ENCODE measurements at regions not wholly inside any gene's neighbourhood (a gene's known extent, or its start where the extent isn't known, plus 50 kb on each side); places are given as distances from the start of the nearest gene placed in this dataset.

GRCh38 chr7:25615593-25615992 lies 387.3 kb upstream of the NPVF start:
- DNase-seq = no peak
- H3K36me3 ChIP-seq = no peaks in the 10 kb centered on the region
- TF ChIP-seq EP300 (IDR thresholded peaks at IDR 0.05) = no peak
- no peak for TF ChIP-seq POLR2A (IDR thresholded peaks at IDR 0.05)
- TF ChIP-seq, protein P1, sequence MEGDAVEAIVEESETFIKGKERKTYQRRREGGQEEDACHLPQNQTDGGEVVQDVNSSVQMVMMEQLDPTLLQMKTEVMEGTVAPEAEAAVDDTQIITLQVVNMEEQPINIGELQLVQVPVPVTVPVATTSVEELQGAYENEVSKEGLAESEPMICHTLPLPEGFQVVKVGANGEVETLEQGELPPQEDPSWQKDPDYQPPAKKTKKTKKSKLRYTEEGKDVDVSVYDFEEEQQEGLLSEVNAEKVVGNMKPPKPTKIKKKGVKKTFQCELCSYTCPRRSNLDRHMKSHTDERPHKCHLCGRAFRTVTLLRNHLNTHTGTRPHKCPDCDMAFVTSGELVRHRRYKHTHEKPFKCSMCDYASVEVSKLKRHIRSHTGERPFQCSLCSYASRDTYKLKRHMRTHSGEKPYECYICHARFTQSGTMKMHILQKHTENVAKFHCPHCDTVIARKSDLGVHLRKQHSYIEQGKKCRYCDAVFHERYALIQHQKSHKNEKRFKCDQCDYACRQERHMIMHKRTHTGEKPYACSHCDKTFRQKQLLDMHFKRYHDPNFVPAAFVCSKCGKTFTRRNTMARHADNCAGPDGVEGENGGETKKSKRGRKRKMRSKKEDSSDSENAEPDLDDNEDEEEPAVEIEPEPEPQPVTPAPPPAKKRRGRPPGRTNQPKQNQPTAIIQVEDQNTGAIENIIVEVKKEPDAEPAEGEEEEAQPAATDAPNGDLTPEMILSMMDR (IDR thresholded peaks at IDR 0.05) = no peak
- H3K9me3 ChIP-seq = no peaks in the 10 kb centered on the region
- intact Hi-C loops (cut with DNase I) = no loop called here
- no peak overlapping the region for H3K4me3 ChIP-seq
- no peak overlapping the region for H3K27ac ChIP-seq
- 85 to 89% (median 87%) methylated on average over 5 of the region's 5 CpGs for WGBS, 3 donors
- H3K27me3 ChIP-seq = no peaks in the 10 kb centered on the region
- H3K4me1 ChIP-seq (ENCODE audit: insufficient read depth) = peaks cover 8% of the 10 kb centered on the region

GRCh38 chr7:25617214-25617613 lies 388.9 kb upstream of the NPVF start:
- TF ChIP-seq, protein P1 (IDR thresholded peaks at IDR 0.05) = no peak
- no peak for TF ChIP-seq EP300 (IDR thresholded peaks at IDR 0.05)
- no peak for TF ChIP-seq POLR2A (IDR thresholded peaks at IDR 0.05)

DNA sequence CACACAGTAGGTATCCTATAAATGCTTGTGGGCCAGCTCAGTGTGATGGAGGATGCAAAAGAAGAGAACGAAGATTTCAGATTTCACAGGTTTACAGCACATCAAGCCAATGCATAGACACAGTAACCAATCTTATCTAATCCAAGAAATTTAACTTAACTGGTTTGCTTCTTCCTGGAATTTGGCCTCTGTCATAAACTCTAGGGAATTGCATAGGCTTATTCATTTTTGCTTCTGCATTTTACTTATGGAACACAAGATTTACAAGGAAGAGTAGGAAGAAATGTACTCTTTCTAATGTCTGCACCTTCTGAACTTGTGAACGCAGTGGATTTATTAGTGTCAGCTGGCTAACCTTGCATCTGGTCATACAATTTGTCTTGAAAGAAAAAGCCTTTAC lies 389.4 kb upstream of the NPVF start:
- H3K36me3 ChIP-seq = no peaks in the 10 kb centered on the region
- H3K27ac ChIP-seq = no peak overlapping the region
- no peaks in the 10 kb centered on the region for H3K27me3 ChIP-seq
- TF ChIP-seq EP300 (IDR thresholded peaks at IDR 0.05) (no peak), POLR2A (IDR thresholded peaks at IDR 0.05) (no peak)
- TF ChIP-seq, protein P1 (IDR thresholded peaks at IDR 0.05) = no peak
- no peaks in the 10 kb centered on the region for H3K9me3 ChIP-seq
- no peak for DNase-seq
- H3K4me1 ChIP-seq (ENCODE audit: insufficient read depth) = peaks cover 8% of the 10 kb centered on the region
- intact Hi-C loops (cut with DNase I) = no loop called here
- 96 to 98% (median 97%) methylated on average over 2 of the region's 2 CpGs for WGBS, 3 donors
- H3K4me3 ChIP-seq = no peak overlapping the region

More at GRCh38 chr7:25617214-25617613, 388.9 kb upstream of the NPVF start:
- H3K9me3 ChIP-seq = no peaks in the 10 kb centered on the region
- H3K4me3 ChIP-seq = no peak overlapping the region
- no peaks in the 10 kb centered on the region for H3K27me3 ChIP-seq
- peaks cover 8% of the 10 kb centered on the region for H3K4me1 ChIP-seq (ENCODE audit: insufficient read depth)
- 72 to 79% (median 78%) methylated on average over 4 of the region's 4 CpGs for WGBS, 3 donors
- intact Hi-C loops (cut with DNase I) = no loop called here
- no peaks in the 10 kb centered on the region for H3K36me3 ChIP-seq
- no peak for DNase-seq
- no peak overlapping the region for H3K27ac ChIP-seq

- Histone ChIP-seq H3K4me1 (ENCODE audit: insufficient read depth) (peaks cover 8% of the 10 kb centered on the region), H3K36me3 (no peaks in the 10 kb centered on the region), H3K27ac (no peak overlapping the region), H3K4me3 (no peak overlapping the region), H3K27me3 (no peaks in the 10 kb centered on the region), H3K9me3 (no peaks in the 10 kb centered on the region)
- DNase-seq = no peak
- 73 to 93% (median 89%) methylated on average over 2 of the region's 2 CpGs for WGBS, 3 donors
- intact Hi-C loops (cut with DNase I) = no loop called here
- TF ChIP-seq POLR2A (IDR thresholded peaks at IDR 0.05) = no peak
- TF ChIP-seq, protein P1 (IDR thresholded peaks at IDR 0.05) = no peak
- TF ChIP-seq EP300 (IDR thresholded peaks at IDR 0.05) = no peak
These were observed 391.1 kb upstream of the NPVF start for GRCh38 chr7:25619381-25619780.
